Esophagus muscularis mucosa (tissue), 4 donors: ENCODE measurements at regions not wholly inside any gene's neighbourhood (a gene's known extent, or its start where the extent isn't known, plus 50 kb on each side); places are given as distances from the start of the nearest gene placed in this dataset.

Experiments used
- DNase-seq: peaks from one replicate; pipeline ENCODE4 v3.0.0-alpha.2; 2017; ENCODE audit errors: extremely low spot score
- H3K27ac ChIP-seq, 4 donors: fragments of 200-600 bp; sonication (generic); replicated peaks in 1 of 4; 1 replicate in 3 of 4; 2 replicates in 1 of 4; pipeline ENCODE4 v1.5.1; 2016 to 2019; ENCODE audit warnings: mild to moderate bottlenecking in 1 of 4
- H3K27me3 ChIP-seq, 4 donors: fragments of 200-600 bp; sonication (generic); one replicate each; pipeline versions ENCODE4 v1.5.1 to v1.6.0; 2016 to 2019
- H3K36me3 ChIP-seq, 4 donors: fragments of 200-600 bp; sonication (generic); one replicate each; pipeline ENCODE4 v1.5.1; 2016 to 2019
- H3K4me1 ChIP-seq, 4 donors: fragments of 200-600 bp; sonication (generic); one replicate each; pipeline ENCODE4 v1.5.1; 2016 to 2019
- H3K4me3 ChIP-seq, 4 donors: fragments of 200-600 bp; sonication (generic); 1 replicate in 2 of 4; 2 replicates in 2 of 4; pipeline ENCODE4 v1.5.1; 2016 to 2019; ENCODE audit warnings: mild to moderate bottlenecking in 4 of 4, moderate library complexity in 1 of 4
- H3K9me3 ChIP-seq, 4 donors: fragments of 200-600 bp; sonication (generic); 1 replicate in 3 of 4; 2 replicates in 1 of 4; pipeline ENCODE4 v1.5.1; 2016 to 2019
- EP300 ChIP-seq: sonication (generic); formaldehyde crosslinking; IDR thresholded peaks from one replicate; pipeline ENCODE4 v1.6.1; 2017; ENCODE audit warnings: antibody characterized with exemption
- POLR2A ChIP-seq: fragments of 450-650 bp; IDR thresholded peaks from one replicate; pipeline ENCODE4 v1.6.1; 2017; ENCODE audit warnings: antibody characterized with exemption, moderate library complexity, mild to moderate bottlenecking, low read depth
- POLR2AphosphoS5 ChIP-seq, 2 donors: sonication (generic); formaldehyde crosslinking; IDR thresholded peaks; one replicate each; pipeline ENCODE4 v1.6.1; 2017; ENCODE audit warnings: antibody characterized with exemption in 2 of 2
- WGBS: methylation state at CpG from one replicate; pipeline ENCODE4 v1.1.5; 2018; 5-methylcytosine and 5-hydroxymethylcytosine counted together
- intact Hi-C: fragments of 100-400 bp; cut with DNase I; formaldehyde crosslinking; loops from one replicate; pipeline ENCODE4 v1.15.1; 2023
- TF ChIP-seq, protein P1 (sequence below), 3 experiments: fragments of 200-600 bp in 2 of 3; fragments of 450-650 bp in 1 of 3; sonication (generic) in 2 of 3; IDR thresholded peaks; one replicate each; pipeline ENCODE4 v1.5.1; 2017 to 2019; ENCODE audit warnings: antibody characterized with exemption in 3 of 3, mild to moderate bottlenecking in 2 of 3, moderate library complexity in 1 of 3

DNA sequence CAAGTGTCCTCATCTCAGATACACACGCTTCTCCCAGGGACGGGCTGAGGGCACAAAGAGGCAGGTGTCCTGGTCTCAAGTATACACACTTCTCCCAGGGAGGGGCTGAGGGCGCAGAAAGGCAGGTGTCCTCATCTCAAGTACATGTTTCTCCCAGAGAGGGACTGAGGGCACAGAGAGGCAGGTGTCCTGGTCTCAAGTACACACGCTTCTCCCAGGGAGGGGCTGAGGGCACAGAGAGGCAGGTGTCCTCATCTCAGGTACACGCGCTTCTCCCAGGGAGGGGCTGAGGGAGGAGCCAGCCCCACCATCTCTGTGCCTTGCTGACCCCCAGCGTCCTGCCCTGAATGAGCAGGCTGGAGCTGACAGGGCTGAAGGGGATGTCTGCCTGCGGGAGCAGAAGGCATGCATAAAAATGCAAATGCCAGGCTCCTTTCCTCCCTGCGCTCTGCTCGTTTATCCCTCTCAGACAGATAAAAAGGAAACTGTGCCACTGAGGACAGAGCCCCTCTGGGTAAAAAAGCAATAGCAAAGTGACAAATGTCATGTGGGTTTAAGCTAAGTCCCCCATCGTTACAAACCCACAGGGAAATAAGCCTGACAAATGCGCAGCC lies 96.1 kb upstream of the UQCRFS1 start:
- Histone ChIP-seq H3K36me3 (no peaks in the 10 kb centered on the region), H3K27me3 (peaks cover 0 to 76% (median 0%) of the 10 kb centered on the region in 4 donors), H3K27ac (no peak overlapping the region), H3K4me1 (no peaks in the 10 kb centered on the region), H3K9me3 (no peaks in the 10 kb centered on the region), H3K4me3 (no peak overlapping the region)
- 35% methylated on average over 7 of the region's 12 CpGs for WGBS
- intact Hi-C loops: no loop called here
- DNase-seq: no peak
- TF ChIP-seq POLR2AphosphoS5 (IDR thresholded peaks at IDR 0.05) (no peak), POLR2A (no peak), EP300 (no peak)
- TF ChIP-seq, protein P1, sequence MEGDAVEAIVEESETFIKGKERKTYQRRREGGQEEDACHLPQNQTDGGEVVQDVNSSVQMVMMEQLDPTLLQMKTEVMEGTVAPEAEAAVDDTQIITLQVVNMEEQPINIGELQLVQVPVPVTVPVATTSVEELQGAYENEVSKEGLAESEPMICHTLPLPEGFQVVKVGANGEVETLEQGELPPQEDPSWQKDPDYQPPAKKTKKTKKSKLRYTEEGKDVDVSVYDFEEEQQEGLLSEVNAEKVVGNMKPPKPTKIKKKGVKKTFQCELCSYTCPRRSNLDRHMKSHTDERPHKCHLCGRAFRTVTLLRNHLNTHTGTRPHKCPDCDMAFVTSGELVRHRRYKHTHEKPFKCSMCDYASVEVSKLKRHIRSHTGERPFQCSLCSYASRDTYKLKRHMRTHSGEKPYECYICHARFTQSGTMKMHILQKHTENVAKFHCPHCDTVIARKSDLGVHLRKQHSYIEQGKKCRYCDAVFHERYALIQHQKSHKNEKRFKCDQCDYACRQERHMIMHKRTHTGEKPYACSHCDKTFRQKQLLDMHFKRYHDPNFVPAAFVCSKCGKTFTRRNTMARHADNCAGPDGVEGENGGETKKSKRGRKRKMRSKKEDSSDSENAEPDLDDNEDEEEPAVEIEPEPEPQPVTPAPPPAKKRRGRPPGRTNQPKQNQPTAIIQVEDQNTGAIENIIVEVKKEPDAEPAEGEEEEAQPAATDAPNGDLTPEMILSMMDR (IDR thresholded peaks at IDR 0.05): no peak

DNA sequence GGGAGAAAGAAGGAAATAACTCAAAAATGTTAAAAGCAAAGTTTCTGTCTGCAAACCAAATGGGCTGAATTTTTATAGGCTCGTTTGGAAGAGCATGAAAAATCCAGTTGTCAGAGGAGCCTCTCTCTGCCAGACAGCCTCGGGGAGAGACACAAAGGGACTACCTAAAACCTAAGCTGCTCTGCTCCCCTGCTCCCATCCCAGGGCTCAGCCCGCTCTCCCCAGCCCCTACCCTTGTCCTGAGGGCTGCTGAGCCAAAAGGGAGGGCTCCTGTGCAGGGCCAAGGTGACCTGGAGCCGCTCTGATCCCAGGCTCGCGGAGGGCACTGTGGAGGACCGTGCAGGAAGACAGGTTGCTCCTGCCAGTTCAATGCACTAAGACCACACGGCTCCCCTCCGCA lies 96.7 kb upstream of the UQCRFS1 start:
- intact Hi-C loops: no loop called here
- H3K27me3 ChIP-seq: peaks cover 0 to 71% (median 0%) of the 10 kb centered on the region in 4 donors
- no peak overlapping the region for H3K4me3 ChIP-seq
- 9% methylated on average over 2 of the region's 9 CpGs for WGBS
- TF ChIP-seq, protein P1 (IDR thresholded peaks at IDR 0.05): no peak
- no peak for TF ChIP-seq POLR2AphosphoS5 (IDR thresholded peaks at IDR 0.05)
- no peak for TF ChIP-seq EP300
- no peak for TF ChIP-seq POLR2A
- no peaks in the 10 kb centered on the region for H3K36me3 ChIP-seq
- H3K9me3 ChIP-seq: no peaks in the 10 kb centered on the region
- no peak for DNase-seq
- H3K27ac ChIP-seq: no peak overlapping the region
- no peaks in the 10 kb centered on the region for H3K4me1 ChIP-seq

DNA sequence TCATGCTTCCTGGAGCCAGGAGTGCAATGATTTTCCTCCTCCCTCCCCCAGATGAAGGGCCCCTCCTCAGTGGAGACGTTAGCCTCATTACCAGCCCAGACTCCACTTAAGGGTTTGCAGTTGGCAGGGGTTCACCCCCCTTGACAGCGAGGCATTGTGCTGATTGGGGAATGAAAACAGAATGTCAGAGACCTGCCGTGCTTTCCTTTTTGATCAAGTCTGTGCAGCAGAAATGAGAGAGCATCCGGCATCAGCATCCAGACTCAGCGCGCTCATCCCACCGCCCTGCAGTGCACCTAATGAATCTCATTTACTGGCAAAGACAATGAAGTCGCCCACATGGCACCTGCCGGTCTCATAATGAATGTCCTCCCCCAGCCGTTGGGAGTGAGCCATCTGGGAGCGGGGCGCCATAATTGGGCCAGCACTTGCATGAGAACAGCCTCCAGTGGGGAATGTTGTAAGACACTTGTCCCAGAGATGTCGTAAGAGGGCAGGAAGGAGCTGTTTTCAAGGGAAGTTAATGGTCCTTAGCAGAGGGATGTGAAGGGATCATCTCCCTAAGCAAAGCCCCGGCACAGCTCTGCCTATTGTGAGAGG lies 98.3 kb upstream of the UQCRFS1 start:
- Histone ChIP-seq H3K27me3 (peaks cover 0 to 67% (median 0%) of the 10 kb centered on the region in 4 donors), H3K4me1 (no peaks in the 10 kb centered on the region), H3K9me3 (no peaks in the 10 kb centered on the region), H3K27ac (no peak overlapping the region), H3K36me3 (no peaks in the 10 kb centered on the region), H3K4me3 (no peak overlapping the region)
- intact Hi-C loops: no loop called here
- TF ChIP-seq, protein P1 (IDR thresholded peaks at IDR 0.05): no peak
- TF ChIP-seq EP300 (no peak), POLR2A (no peak), POLR2AphosphoS5 (IDR thresholded peaks at IDR 0.05) (no peak)
- DNase-seq: no peak
- 54% methylated on average over 14 of the region's 14 CpGs for WGBS

DNA sequence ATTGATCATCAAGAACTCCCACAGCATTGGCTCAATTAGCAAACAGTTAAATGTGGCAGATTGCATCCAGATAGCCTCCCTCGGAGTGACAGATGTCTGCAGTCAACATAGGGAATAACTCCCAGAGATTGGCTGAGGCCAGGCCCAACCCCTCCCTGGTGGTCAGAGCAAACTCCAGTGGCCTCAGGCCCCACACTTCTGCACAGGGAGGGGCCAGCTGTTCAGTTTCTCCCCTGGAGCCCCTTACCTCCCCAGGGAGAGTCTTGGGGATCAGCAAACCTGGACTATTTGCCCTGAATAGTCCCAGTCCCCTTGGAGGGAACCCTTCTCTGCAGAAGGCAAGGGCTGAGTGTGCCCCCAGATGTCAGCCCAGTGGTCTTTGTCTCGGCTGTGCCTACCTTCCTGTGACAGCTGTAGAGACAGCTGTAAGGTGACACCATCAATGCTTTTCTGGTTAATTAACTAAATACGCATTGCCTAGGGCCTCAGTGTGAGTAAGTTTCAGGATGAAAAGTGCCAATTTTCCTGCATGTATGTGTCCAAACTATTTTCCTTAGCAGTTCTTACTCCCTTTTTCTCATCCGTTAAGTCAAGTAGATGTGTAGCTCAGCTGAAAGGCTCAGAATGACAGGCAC lies 102.7 kb upstream of the UQCRFS1 start:
- intact Hi-C loops: no loop called here
- Histone ChIP-seq H3K36me3 (no peaks in the 10 kb centered on the region), H3K27me3 (peaks cover 0 to 64% (median 0%) of the 10 kb centered on the region in 4 donors), H3K27ac (no peak overlapping the region), H3K9me3 (no peaks in the 10 kb centered on the region), H3K4me1 (no peaks in the 10 kb centered on the region), H3K4me3 (no peak overlapping the region)
- 37% methylated on average over 4 of the region's 4 CpGs for WGBS
- no peak for DNase-seq
- TF ChIP-seq POLR2A (no peak), POLR2AphosphoS5 (IDR thresholded peaks at IDR 0.05) (no peak), EP300 (no peak)
- TF ChIP-seq, protein P1 (IDR thresholded peaks at IDR 0.05): no peak
